ENCODE measurements at regions not wholly inside any gene's neighbourhood (a gene's known extent, or its start where the extent isn't known, plus 50 kb on each side); places are given as distances from the start of the nearest gene placed in this dataset.

GRCh38 chr4:126081336-126081735, 766.6 kb downstream of the FAT4 start:
- CTCF ChIA-PET, result no interaction called here
- intact Hi-C loops (cut with micrococcal nuclease; ENCODE audit: unreplicated experiment), result no loop called here
- SMC1A ChIA-PET (ENCODE audit: uncharacterized antibody, unreplicated experiment), result interaction anchor here (0.8 kb wide), 1 partner anchor 11 kb away, joined by 4 read pairs; no protein-coding TSS in a partner anchor
- ATAC-seq (no peak), DNase-seq (ENCODE audit: low read depth, low spot score) (no peak), FAIRE-seq (no peak)
- in situ Hi-C loops (cut with MboI), result no loop called here
- TF ChIP-seq ZNF217 (IDR thresholded peaks at IDR 0.05), result no peak
- no peak for TF ChIP-seq KDM1A (IDR thresholded peaks at IDR 0.05; ENCODE audit: borderline replicate concordance)
- TF ChIP-seq ASH2L (IDR thresholded peaks at IDR 0.05; ENCODE audit: borderline replicate concordance, low read depth), result no peak
- no peak for TF ChIP-seq GATAD2B (conservative IDR thresholded peaks at IDR 0.05; ENCODE audit: low read depth)
- TF ChIP-seq, protein P1, sequence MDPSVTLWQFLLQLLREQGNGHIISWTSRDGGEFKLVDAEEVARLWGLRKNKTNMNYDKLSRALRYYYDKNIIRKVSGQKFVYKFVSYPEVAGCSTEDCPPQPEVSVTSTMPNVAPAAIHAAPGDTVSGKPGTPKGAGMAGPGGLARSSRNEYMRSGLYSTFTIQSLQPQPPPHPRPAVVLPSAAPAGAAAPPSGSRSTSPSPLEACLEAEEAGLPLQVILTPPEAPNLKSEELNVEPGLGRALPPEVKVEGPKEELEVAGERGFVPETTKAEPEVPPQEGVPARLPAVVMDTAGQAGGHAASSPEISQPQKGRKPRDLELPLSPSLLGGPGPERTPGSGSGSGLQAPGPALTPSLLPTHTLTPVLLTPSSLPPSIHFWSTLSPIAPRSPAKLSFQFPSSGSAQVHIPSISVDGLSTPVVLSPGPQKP (IDR thresholded peaks at IDR 0.05; ENCODE audit: low read depth, low read length), result no peak
- TF ChIP-seq, protein P2, sequence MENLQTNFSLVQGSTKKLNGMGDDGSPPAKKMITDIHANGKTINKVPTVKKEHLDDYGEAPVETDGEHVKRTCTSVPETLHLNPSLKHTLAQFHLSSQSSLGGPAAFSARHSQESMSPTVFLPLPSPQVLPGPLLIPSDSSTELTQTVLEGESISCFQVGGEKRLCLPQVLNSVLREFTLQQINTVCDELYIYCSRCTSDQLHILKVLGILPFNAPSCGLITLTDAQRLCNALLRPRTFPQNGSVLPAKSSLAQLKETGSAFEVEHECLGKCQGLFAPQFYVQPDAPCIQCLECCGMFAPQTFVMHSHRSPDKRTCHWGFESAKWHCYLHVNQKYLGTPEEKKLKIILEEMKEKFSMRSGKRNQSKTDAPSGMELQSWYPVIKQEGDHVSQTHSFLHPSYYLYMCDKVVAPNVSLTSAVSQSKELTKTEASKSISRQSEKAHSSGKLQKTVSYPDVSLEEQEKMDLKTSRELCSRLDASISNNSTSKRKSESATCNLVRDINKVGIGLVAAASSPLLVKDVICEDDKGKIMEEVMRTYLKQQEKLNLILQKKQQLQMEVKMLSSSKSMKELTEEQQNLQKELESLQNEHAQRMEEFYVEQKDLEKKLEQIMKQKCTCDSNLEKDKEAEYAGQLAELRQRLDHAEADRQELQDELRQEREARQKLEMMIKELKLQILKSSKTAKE (IDR thresholded peaks at IDR 0.05; ENCODE audit: low read depth, poor library complexity, severe bottlenecking), result no peak
- H3K27ac ChIP-seq (ENCODE audit: control insufficient read depth, insufficient read depth), result no peak overlapping the region
- H2AFZ ChIP-seq (ENCODE audit: control insufficient read depth, low read depth, low read length), result no peak overlapping the region
- RAD21 ChIA-PET (ENCODE audit: unreplicated experiment), result no interaction called here
- no peaks in the 10 kb centered on the region for H3K27me3 ChIP-seq (replicated peaks in 1 of 2; ENCODE audit: control insufficient read depth in 2 of 2, insufficient read depth in 2 of 2, low read length in 1 of 2)
- no peaks in the 10 kb centered on the region for H3K79me2 ChIP-seq (ENCODE audit: control insufficient read depth, insufficient read depth, low read length)
- H3K4me1 ChIP-seq (ENCODE audit: control insufficient read depth, insufficient read depth, low read length), result no peaks in the 10 kb centered on the region
- no peak overlapping the region for H3K9ac ChIP-seq (ENCODE audit: control insufficient read depth, insufficient read depth, low read length)
- H3K36me3 ChIP-seq (ENCODE audit: control insufficient read depth in 2 of 2, insufficient read depth in 2 of 2, low read length in 1 of 2), result no peaks in the 10 kb centered on the region
- no peak overlapping the region for H3K4me3 ChIP-seq
- WGBS (ENCODE audit: insufficient coverage, insufficient replicate concordance, low lambda C conversion rate, missing lambda C conversion rate), result 66% methylated on average over 3 of the region's 3 CpGs
- H3K9me3 ChIP-seq (replicated peaks; ENCODE audit: control insufficient read depth, insufficient read depth, low read length), result no peaks in the 10 kb centered on the region
- H3K4me2 ChIP-seq (ENCODE audit: control insufficient read depth, insufficient read depth), result no peak overlapping the region
- H4K20me1 ChIP-seq (ENCODE audit: control insufficient read depth, insufficient read depth), result no peaks in the 10 kb centered on the region
- BruUV-seq (replicated peaks), result no TSS peak
- POLR2A ChIA-PET, result no interaction called here
